ENCODE measurements at regions not wholly inside any gene's neighbourhood (a gene's known extent, or its start where the extent isn't known, plus 50 kb on each side); places are given as distances from the start of the nearest gene placed in this dataset.

DNA sequence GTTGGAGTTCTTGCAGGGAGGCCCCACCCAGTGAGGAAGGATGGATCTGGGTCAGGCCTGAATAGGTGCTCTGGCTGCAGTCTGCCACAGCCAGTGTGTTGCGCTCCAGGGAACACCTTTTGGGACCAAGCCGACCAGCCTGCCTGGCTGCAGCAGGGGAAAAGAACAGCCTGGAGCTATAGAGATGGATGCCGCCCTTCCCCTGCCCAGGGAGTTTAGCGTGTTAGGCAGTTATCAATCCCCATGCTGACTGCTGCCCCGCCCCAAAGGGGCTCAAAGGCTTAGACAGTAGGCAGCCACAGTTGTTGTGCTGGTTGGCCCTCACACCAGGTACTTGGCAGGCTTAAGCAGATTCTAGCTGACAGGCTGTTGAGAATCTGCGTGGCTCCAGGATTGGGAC, 153.4 kb upstream of the ADAMTS19 start:
- no peak overlapping the region for H3K4me3 ChIP-seq (ENCODE audit: low read length)
- no peak for DNase-seq (ENCODE audit: low read depth)
- TF ChIP-seq, protein P1, sequence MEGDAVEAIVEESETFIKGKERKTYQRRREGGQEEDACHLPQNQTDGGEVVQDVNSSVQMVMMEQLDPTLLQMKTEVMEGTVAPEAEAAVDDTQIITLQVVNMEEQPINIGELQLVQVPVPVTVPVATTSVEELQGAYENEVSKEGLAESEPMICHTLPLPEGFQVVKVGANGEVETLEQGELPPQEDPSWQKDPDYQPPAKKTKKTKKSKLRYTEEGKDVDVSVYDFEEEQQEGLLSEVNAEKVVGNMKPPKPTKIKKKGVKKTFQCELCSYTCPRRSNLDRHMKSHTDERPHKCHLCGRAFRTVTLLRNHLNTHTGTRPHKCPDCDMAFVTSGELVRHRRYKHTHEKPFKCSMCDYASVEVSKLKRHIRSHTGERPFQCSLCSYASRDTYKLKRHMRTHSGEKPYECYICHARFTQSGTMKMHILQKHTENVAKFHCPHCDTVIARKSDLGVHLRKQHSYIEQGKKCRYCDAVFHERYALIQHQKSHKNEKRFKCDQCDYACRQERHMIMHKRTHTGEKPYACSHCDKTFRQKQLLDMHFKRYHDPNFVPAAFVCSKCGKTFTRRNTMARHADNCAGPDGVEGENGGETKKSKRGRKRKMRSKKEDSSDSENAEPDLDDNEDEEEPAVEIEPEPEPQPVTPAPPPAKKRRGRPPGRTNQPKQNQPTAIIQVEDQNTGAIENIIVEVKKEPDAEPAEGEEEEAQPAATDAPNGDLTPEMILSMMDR (IDR thresholded peaks at IDR 0.05; ENCODE audit: insufficient read depth, low read depth, low read length, missing control alignments) = no peak

DNA sequence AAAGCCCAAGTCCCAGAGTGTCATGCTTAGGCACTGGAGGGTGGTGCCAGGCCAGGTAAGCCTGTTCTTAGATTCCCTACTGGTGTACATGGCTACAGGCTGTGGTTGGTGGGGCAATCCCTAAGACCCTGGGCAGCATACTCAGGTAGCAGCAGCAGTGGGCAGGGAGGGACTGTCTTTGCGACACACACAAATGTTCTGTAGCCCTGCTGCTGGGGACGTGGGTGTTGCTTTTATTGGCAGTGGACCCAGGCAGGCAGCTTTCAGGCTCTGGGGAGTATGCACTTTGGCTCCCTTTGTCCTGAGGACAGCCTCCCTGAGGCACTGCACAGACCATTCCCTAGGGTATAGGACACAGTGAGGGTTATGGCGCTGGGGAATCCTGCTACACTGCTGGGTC, 137.1 kb upstream of the ADAMTS19 start:
- no peak for DNase-seq (ENCODE audit: low read depth)
- TF ChIP-seq, protein P1 (IDR thresholded peaks at IDR 0.05; ENCODE audit: insufficient read depth, low read depth, low read length, missing control alignments) = no peak
- no peak overlapping the region for H3K4me3 ChIP-seq (ENCODE audit: low read length)

DNA sequence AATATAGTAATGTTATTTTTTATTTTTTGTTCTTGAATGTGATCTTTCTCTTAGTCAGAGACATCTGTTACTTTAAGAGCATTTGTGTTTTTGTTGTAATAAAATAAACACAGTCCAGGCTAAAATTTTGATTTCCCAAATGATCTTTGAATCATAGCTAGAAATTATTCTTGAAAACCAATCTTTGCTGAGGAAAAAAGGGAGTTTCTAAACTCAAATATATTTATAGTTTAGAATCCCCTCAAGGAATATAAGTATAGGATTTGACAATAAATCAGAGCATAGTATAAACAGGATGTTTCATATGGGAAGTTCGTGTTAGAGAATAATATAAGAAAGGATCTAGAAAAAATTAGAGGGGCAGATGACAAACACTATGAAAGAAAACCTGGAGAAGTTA, 118.8 kb upstream of the ADAMTS19 start:
- no peak overlapping the region for H3K4me3 ChIP-seq (ENCODE audit: low read length)
- DNase-seq (ENCODE audit: low read depth) = no peak
- TF ChIP-seq, protein P1 (IDR thresholded peaks at IDR 0.05; ENCODE audit: insufficient read depth, low read depth, low read length, missing control alignments) = no peak

DNA sequence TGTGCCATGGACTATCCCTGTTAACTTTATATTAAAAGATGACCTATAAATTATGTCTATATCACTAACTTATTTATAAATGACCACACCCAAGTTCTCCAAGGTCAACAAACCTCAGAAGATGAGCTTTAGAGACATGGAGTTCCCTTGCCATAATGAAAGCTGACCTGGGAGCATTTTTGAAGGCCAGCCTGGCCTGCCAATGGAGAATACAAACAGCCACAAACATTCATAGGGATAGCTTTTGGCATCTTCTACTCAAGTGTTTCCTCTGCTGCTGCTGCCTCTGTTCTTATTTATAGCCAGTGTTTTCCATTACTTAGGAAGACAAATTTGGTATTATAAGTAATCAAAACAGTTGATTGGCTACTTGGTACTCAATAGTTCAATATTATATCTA, 117.3 kb upstream of the ADAMTS19 start:
- DNase-seq (ENCODE audit: low read depth) = no peak
- TF ChIP-seq, protein P1 (IDR thresholded peaks at IDR 0.05; ENCODE audit: insufficient read depth, low read depth, low read length, missing control alignments) = no peak
- H3K4me3 ChIP-seq (ENCODE audit: low read length) = no peak overlapping the region

DNA sequence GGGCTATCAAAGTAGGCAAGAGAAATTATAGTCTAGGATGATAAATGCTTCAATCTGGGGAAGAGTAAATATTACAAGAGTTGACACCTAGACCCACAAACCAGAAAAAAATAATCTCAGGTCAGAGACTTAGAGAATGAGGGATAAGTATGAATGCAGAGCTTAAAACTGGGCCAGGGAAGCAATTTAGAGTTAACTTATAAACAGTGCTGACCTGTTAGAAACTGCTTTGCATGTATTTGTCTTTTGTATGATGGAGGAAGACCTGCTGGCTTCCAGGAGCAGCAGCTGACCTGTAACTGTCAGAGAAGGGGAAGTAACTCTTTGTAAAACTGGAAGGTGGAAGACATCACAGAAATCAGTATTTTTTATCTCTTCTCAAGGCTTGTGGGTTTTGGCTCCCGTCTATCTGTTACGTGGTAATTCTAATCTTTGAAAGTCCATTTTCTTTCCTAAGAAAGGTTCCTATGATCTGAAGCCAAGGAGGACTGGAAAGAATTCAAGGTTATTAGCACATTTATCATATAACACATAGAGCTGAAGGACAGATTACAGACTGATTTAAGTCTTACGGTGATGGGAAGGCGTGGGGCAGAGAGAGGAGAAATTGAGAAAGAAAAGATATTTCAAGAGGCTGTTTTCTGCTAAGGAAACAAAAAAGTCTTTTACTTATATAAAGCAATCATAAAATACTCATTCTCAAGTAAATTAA, 114.7 kb upstream of the ADAMTS19 start:
- TF ChIP-seq, protein P1 (IDR thresholded peaks at IDR 0.05; ENCODE audit: insufficient read depth, low read depth, low read length, missing control alignments) = no peak
- DNase-seq (ENCODE audit: low read depth) = no peak
- H3K4me3 ChIP-seq (ENCODE audit: low read length) = no peak overlapping the region

DNA sequence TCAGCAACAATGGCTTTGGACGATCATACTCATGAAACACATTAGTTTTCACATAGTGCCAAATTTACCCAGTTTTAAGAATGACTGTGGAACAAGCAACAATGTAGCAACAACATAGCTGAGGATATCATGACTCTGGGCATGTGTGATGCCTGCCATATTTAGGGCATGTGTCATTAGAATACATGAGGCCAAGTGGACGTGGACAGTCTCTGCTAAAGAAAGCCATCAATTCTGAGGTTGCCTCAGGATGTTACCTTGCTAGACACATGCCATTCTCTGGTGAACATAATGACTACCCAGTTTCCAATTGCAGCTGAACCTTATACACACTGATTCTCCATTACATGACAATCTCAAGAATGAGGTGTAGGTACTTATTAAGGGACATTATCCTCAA, 103.3 kb upstream of the ADAMTS19 start:
- no peak overlapping the region for H3K4me3 ChIP-seq (ENCODE audit: low read length)
- TF ChIP-seq, protein P1 (IDR thresholded peaks at IDR 0.05; ENCODE audit: insufficient read depth, low read depth, low read length, missing control alignments) = no peak
- DNase-seq (ENCODE audit: low read depth) = peak; percentile 24

DNA sequence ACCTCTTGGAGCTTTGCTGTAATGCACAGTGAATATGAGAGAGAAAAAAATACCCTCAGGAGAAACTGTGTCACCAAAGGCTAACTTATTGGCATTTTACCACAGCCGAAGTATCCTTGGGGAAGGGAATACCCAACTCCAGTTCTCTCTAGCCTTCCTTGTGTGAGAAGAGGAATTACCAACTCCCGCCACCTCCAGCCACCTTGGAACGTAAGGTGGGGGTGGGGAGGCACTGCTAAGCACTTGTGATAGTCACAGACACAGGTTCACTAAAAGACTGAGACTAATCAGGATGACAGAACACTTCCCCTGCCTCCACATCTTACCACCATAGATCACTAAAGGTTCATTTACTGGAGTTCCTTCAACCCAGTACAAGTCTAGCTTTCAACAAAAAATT, 102.0 kb upstream of the ADAMTS19 start:
- TF ChIP-seq, protein P1 (IDR thresholded peaks at IDR 0.05; ENCODE audit: insufficient read depth, low read depth, low read length, missing control alignments) = no peak
- no peak overlapping the region for H3K4me3 ChIP-seq (ENCODE audit: low read length)
- DNase-seq (ENCODE audit: low read depth) = no peak

Data from epithelial cell of esophagus (primary cell).